ENCODE measurements at regions not wholly inside any gene's neighbourhood (a gene's known extent, or its start where the extent isn't known, plus 50 kb on each side); places are given as distances from the start of the nearest gene placed in this dataset.
"Not testable (repeated sequence)": the region's sequence is repeated elsewhere in the genome, so short reads cannot be mapped to it uniquely, and the experiment has no call there.

- DNase-seq (ENCODE audit: low read depth) = no peak
Observed at GRCh38 chr2:241957276-241957675, 87.7 kb downstream of the RTP5 start.

- DNase-seq (ENCODE audit: low read depth) = no peak
Observed at GRCh38 chr2:241958818-241959545, 89.5 kb downstream of the RTP5 start.

- DNase-seq (ENCODE audit: low read depth) = no peak
Observed at GRCh38 chr2:241959751-241960269, 90.3 kb downstream of the RTP5 start.

- no peak for DNase-seq (ENCODE audit: low read depth)
Observed at GRCh38 chr2:241961454-241961853, 91.9 kb downstream of the RTP5 start.

- DNase-seq (ENCODE audit: low read depth) = no peak
Observed at GRCh38 chr2:241964133-241964532, 94.6 kb downstream of the RTP5 start.

- no peak for DNase-seq (ENCODE audit: low read depth)
Observed at GRCh38 chr2:241965931-241966412, 96.4 kb downstream of the RTP5 start.

GRCh38 chr2:241966647-241967466 lies 97.3 kb downstream of the RTP5 start:
- DNase-seq (ENCODE audit: low read depth) = no peak

GRCh38 chr2:241967467-241968144 lies 98.1 kb downstream of the RTP5 start:
- no peak for DNase-seq (ENCODE audit: low read depth)

- DNase-seq (ENCODE audit: low read depth) = no peak
Observed at GRCh38 chr2:241968417-241968816, 98.9 kb downstream of the RTP5 start.

- DNase-seq (ENCODE audit: low read depth) = not testable (repeated sequence)
Observed at GRCh38 chr2:241969182-241969581, 99.7 kb downstream of the RTP5 start.

GRCh38 chr2:241970716-241971115 lies 101.2 kb downstream of the RTP5 start:
- no peak for DNase-seq (ENCODE audit: low read depth)

- DNase-seq (ENCODE audit: low read depth) = no peak
Observed at GRCh38 chr2:241974096-241974495, 104.6 kb downstream of the RTP5 start.

GRCh38 chr2:241974851-241975592 lies 105.5 kb downstream of the RTP5 start:
- DNase-seq (ENCODE audit: low read depth) = no peak

GRCh38 chr2:241975593-241976284 lies 106.2 kb downstream of the RTP5 start:
- DNase-seq (ENCODE audit: low read depth) = no peak

GRCh38 chr2:241976296-241976695 lies 106.8 kb downstream of the RTP5 start:
- no peak for DNase-seq (ENCODE audit: low read depth)

GRCh38 chr2:241977557-241978300 lies 108.2 kb downstream of the RTP5 start:
- no peak for DNase-seq (ENCODE audit: low read depth)

- no peak for DNase-seq (ENCODE audit: low read depth)
Observed at GRCh38 chr2:241978670-241979069, 109.1 kb downstream of the RTP5 start.

GRCh38 chr2:241980193-241980592 lies 110.7 kb downstream of the RTP5 start:
- no peak for DNase-seq (ENCODE audit: low read depth)

GRCh38 chr2:241981076-241981700 lies 111.7 kb downstream of the RTP5 start:
- no peak for DNase-seq (ENCODE audit: low read depth)

Measured in stimulated activated CD8-positive, alpha-beta memory T cell treated with anti-CD3 and anti-CD28 coated beads, Interleukin-15, amount 100 ng/mL, for 24 hours (primary cell).